Activated gamma-delta T cell treated with anti-CD3 and anti-CD28 coated beads, Interleukin-2, amount 50 U/mL, for 16 hours (primary cell): ENCODE measurements at regions not wholly inside any gene's neighbourhood (a gene's known extent, or its start where the extent isn't known, plus 50 kb on each side); places are given as distances from the start of the nearest gene placed in this dataset.
A peak's percentile ranks its signal among the peaks of the same experiment; 100 is the strongest.

Experiments used
- DNase-seq: peaks from one replicate; pipeline ENCODE4 v3.0.0-alpha.2; 2020; ENCODE audit warnings: low read depth

DNA sequence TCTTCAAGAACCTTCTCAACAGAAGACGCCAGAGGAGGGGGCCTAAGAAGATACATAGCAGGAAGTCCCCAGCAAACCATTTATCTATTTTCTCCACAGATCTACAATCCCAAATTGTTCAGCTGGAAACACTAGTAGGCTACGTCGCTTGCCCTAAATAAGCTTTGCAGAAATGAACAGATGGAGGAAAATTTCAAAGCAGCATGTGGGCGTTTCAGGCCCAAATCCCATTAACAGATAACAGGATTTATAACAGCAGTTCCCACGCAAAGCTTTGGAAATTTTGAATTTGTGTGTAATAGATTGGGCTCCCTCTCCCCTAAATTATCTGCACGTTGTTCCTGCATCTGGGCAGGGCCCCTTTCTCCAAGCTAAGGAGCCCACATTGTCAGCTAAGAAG, 60.6 kb upstream of the FRMD4A start:
- DNase-seq: no peak

- no peak for DNase-seq
Observed at GRCh38 chr10:14389981-14390590, 59.4 kb upstream of the FRMD4A start.

- DNase-seq: no peak
Observed at GRCh38 chr10:14385596-14386593, 55.2 kb upstream of the FRMD4A start.

DNA sequence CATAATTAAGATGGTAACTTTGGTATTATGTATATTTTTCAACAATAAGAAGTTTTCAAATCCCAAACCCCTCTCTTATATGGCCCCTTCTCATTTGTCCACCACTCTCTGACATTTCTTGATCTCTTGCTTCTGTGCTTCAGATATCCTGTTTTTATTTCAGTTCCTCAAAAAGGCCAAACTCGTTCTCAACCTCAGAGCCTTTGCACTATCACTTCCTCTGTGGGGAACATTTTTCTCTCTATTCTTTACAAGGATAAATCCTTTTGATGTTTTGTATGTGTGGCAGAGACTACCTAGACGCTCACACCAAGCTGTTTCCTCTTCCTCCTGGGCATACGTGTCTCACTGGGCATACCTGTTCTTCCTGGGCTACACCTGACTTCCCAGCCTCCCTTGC, 54.2 kb upstream of the FRMD4A start:
- no peak for DNase-seq

- no peak for DNase-seq
Observed at GRCh38 chr10:14384116-14384730, 53.5 kb upstream of the FRMD4A start.

DNA sequence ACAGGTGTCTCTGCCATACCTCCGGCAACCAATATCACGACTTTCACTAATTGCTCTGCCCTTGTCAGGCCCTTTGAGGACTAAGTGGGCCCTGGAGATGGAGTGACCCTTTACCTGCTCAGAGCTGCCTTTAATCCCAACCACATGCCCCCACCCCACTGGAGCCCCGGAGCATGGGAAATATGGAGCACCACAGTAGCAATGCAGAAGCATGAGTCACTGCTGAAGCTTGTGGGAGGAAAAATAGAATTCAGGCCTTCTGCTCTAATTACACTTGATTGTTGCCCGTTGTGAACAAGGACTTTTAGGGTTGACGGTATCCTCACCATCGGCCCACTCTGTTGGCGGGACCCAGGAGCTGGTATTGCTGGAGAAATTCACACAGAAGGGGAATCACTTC, 52.5 kb upstream of the FRMD4A start:
- DNase-seq: no peak

DNA sequence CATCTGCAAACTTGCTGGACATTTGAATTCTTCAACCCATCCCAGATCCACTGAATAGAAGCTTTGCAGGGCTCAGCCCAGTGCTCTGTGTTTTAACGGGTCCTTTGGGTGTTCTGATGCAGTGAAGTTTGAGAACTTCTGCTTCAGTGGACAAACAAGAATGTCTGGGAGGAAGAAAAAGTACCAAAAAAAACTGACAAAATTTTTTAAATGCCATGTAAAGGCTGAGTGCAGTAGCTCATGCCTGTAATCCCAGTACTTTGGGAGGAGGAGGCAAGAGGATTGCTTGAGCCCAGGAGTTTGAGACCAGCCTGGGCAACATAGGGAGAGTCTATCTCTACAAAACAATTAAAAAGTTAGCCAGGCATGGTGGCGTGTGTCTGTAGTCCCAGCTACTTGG, 51.8 kb upstream of the FRMD4A start:
- DNase-seq: no peak

DNA sequence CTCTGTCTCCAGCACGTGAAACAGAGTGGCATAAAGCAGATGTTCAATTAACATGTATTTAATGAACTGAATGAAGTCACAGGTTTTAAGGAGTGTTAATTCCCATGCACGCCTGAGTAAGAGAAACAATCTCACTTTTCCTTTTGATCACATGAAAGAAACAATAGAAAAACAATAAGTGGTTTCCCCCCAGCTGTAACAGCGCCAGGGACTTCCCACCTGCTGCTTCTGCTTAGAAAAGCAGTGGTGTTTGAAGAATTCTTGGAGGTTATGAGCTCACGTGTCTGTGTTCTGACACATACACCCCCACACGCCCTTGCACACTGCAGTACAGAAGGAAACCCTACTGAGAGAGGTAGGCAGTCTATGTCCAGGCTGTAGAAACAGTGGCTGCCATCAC, 51.3 kb upstream of the FRMD4A start:
- DNase-seq: peak; percentile 1

DNA sequence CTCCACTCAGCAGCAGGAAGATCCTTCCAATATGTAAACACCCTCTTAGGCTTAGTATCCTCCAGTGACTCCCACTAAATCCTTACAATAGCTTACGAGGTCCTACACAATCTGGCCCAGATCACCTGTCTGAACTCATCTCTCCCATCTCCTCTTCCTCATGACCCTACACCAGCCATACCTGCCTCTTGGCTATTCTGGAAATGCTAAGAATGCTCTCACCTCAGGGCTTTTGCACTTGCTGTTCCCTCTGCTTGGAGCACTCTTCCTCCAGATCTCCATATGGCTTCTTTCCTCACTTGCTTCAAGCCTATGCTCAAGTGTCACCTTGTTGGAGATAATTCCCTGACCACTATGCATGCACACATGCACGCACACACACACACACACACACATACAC, 50.8 kb upstream of the FRMD4A start:
- no peak for DNase-seq

GRCh38 chr10:14380746-14381145, 50.0 kb upstream of the FRMD4A start:
- no peak for DNase-seq
